K562 (cell line): ENCODE measurements at regions not wholly inside any gene's neighbourhood (a gene's known extent, or its start where the extent isn't known, plus 50 kb on each side); places are given as distances from the start of the nearest gene placed in this dataset.

Source experiments
- ATAC-seq: fragments of 200-7000 bp; cut with Tn5 transposase; 3 replicates; pipeline ENCODE4 v1.9.1; 2020; ENCODE audit warnings: moderate library complexity
- BruUV-seq: library from RNA; stranded (reverse); fragments of 400-500 nt; replicated peaks from 2 replicates; lab custom pipeline; 2021; lab: Mats Ljungman, UMichigan
- CTCF ChIA-PET: fragments of 300-600 bp; formaldehyde crosslinking; extraction: SDS; loops from one replicate; lab custom pipeline; 2021; ENCODE audit warnings: low intra/inter-chr PET ratio; lab: Yijun Ruan, JAX
- POLR2A ChIA-PET: fragments of 300-600, 350-650 bp; sonication (Branson Sonifier 250); formaldehyde crosslinking; extraction: SDS; loops from one replicate; lab custom pipeline; 2021; ENCODE audit warnings: antibody characterized with exemption, inconsistent platforms; lab: Yijun Ruan, JAX
- DNase-seq, 4 experiments: peaks; one replicate each; pipeline versions ENCODE4 v3.0.0 to v3.0.0-alpha.2; 2011 to 2018; ENCODE audit warnings: low spot score in 3 of 4, mixed read lengths in 3 of 4; ENCODE audit errors: extremely low read depth in 1 of 4
- FAIRE-seq: peaks from 2 replicates; lab custom pipeline; 2011; peaks lifted over from hg19 to GRCh38; lab: Jason Lieb, UNC
- H2AFZ ChIP-seq: 2 replicates; pipeline ENCODE4 v1.6.0; 2011; ENCODE audit warnings: low read depth, low read length, control low read depth, inconsistent platforms
- H3K27ac ChIP-seq: fragments of 200-600 bp; 3 replicates; pipeline ENCODE4 v1.8.0; 2011; ENCODE audit warnings: low read depth, mild to moderate bottlenecking, control low read depth, inconsistent platforms, low read length, moderate library complexity, mixed read lengths; ENCODE audit errors: extremely low read depth
- H3K27me3 ChIP-seq, 2 experiments: fragments of 300-600 bp in 1 of 2; 2 replicates in 1 of 2; 3 replicates in 1 of 2; pipeline versions ENCODE4 v1.6.0 to v1.8.0; 2011; ENCODE audit warnings: inconsistent platforms in 2 of 2, low read length in 2 of 2, mild to moderate bottlenecking in 1 of 2, mixed read lengths in 1 of 2, moderate library complexity in 1 of 2; ENCODE audit not compliant: control insufficient read depth in 2 of 2, insufficient read depth in 2 of 2
- H3K36me3 ChIP-seq: fragments of 300-600 bp; 3 replicates; pipeline ENCODE4 v1.8.0; 2011; ENCODE audit warnings: mild to moderate bottlenecking, low read length, inconsistent platforms; ENCODE audit not compliant: control insufficient read depth, insufficient read depth
- H3K4me1 ChIP-seq, 2 experiments: fragments of 200-600 bp in 1 of 2; replicated peaks in 1 of 2; 2 replicates in 1 of 2; 3 replicates in 1 of 2; pipeline versions ENCODE4 v1.5.1 to v1.8.0; 2011; ENCODE audit warnings: inconsistent platforms in 2 of 2, low read length in 2 of 2, mild to moderate bottlenecking in 1 of 2, mixed read lengths in 1 of 2, moderate library complexity in 1 of 2; ENCODE audit not compliant: control insufficient read depth in 2 of 2, insufficient read depth in 2 of 2
- H3K4me2 ChIP-seq: 2 replicates; pipeline ENCODE4 v1.6.1; 2011; ENCODE audit warnings: low read length, control low read depth, inconsistent platforms, mixed read lengths; ENCODE audit not compliant: insufficient read depth
- H3K4me3 ChIP-seq: fragments of 200-600 bp; sonication (generic), shearing (Covaris generic); 2 replicates; pipeline ENCODE4 v1.5.1; 2016; ENCODE audit warnings: control low read depth, inconsistent platforms
- H3K79me2 ChIP-seq: fragments of 200-600 bp; 3 replicates; pipeline ENCODE4 v1.8.0; 2011; ENCODE audit warnings: low read length, inconsistent platforms; ENCODE audit not compliant: control insufficient read depth, insufficient read depth
- H3K9ac ChIP-seq, 2 experiments: 2 replicates each; pipeline versions ENCODE4 v1.6.0 to v1.6.1; 2011; ENCODE audit warnings: low read depth in 2 of 2, low read length in 2 of 2, control low read depth in 1 of 2, inconsistent platforms in 1 of 2, mild to moderate bottlenecking in 1 of 2, mixed read lengths in 1 of 2; ENCODE audit not compliant: insufficient read depth in 1 of 2
- H3K9me1 ChIP-seq: one replicate; pipeline ENCODE4 v1.6.0; 2011; ENCODE audit warnings: inconsistent platforms, mild to moderate bottlenecking, low read length, moderate library complexity; ENCODE audit not compliant: control insufficient read depth, insufficient read depth
- H3K9me3 ChIP-seq: replicated peaks from 2 replicates; pipeline ENCODE4 v1.5.1; 2011; ENCODE audit warnings: low read depth, low read length, inconsistent platforms; ENCODE audit not compliant: control insufficient read depth, insufficient read depth
- H4K20me1 ChIP-seq: replicated peaks from 2 replicates; pipeline ENCODE4 v1.6.1; 2011; ENCODE audit warnings: low read length, inconsistent platforms, mixed read lengths; ENCODE audit not compliant: control insufficient read depth, insufficient read depth
- BHLHE40 ChIP-seq: IDR thresholded peaks from 2 replicates; pipeline ENCODE4 v1.6.1; 2011; ENCODE audit warnings: low read length, improper control_type of control experiment
- ESRRA ChIP-seq: fragments of 450-650 bp; IDR thresholded peaks from 2 replicates; pipeline ENCODE4 v1.6.1; 2014; ENCODE audit warnings: low read depth, mild to moderate bottlenecking, moderate library complexity, borderline replicate concordance
- HMG20B ChIP-seq: fragments of 250-450 bp; sonication (Bioruptor Pico); IDR thresholded peaks from 2 replicates; pipeline ENCODE4 v1.5.0; 2021; ENCODE audit warnings: mild to moderate bottlenecking
- KAT7 ChIP-seq: sonication (generic); formaldehyde crosslinking; IDR thresholded peaks from 2 replicates; pipeline ENCODE4 v1.8.0; 2022; ENCODE audit warnings: missing genetic modification reagents, mild to moderate bottlenecking, borderline replicate concordance
- SAP30 ChIP-seq: fragments of 200-600 bp; sonication (generic); IDR thresholded peaks from 2 replicates; pipeline ENCODE4 v1.6.1; 2012; ENCODE audit warnings: borderline replicate concordance, low read depth, mild to moderate bottlenecking, moderate library complexity, low read length, control low read depth, inconsistent platforms; ENCODE audit not compliant: insufficient read depth, poor library complexity, severe bottlenecking
- ZNF408 ChIP-seq: fragments of 250-450 bp; sonication (Bioruptor Pico); IDR thresholded peaks from 2 replicates; pipeline ENCODE4 v1.4.0; 2020; ENCODE audit warnings: low read depth, mild to moderate bottlenecking, moderate library complexity
- WGBS: fragments of 100-300 bp; shearing (Covaris generic); methylation state at CpG from one replicate; pipeline ENCODE4 v1.1.6; 2016; ENCODE audit warnings: low coverage, mixed read lengths; ENCODE audit not compliant: insufficient coverage; ENCODE audit errors: missing lambda C conversion rate; 5-methylcytosine and 5-hydroxymethylcytosine counted together
- in situ Hi-C: fragments of 300-500 bp; cut with MboI; formaldehyde crosslinking; loops from 4 replicates; pipeline ENCODE4 v1.15.0; 2018; ENCODE audit warnings: inconsistent platforms, mixed read lengths
- intact Hi-C: fragments of 100-400 bp; cut with micrococcal nuclease; formaldehyde crosslinking; loops from 2 replicates; pipeline ENCODE4 v1.14.2; 2022

DNA sequence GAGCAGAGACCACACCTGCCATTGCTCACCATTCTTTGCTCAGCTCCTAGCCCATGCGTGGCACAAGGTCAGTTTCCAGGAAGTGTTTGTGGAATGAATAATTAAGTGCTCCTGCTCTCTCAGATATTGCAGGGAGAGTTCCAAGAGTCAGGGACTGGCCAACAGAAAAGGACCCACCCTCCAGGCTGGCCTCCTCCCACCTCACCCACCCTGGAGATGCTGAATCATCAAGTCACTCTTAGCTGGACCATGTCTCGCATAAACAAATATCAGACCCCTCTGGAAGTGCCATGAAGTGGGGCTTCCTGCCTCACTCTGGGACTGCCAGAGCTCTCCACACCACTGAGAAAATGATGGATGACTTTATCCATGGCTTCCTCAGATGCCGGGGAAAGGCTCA lies 256.0 kb downstream of the TNS1 start:
- in situ Hi-C loops (no loop called here), intact Hi-C loops (no loop called here)
- 0% methylated on average over 2 of the region's 3 CpGs for WGBS
- ATAC-seq (no peak), DNase-seq (no peak), FAIRE-seq (no peak)
- Histone ChIP-seq H2AFZ (no peak overlapping the region), H4K20me1 (no peaks in the 10 kb centered on the region), H3K27ac (no peak overlapping the region), H3K27me3 (peaks cover 0 to 7% of the 10 kb centered on the region in 2 experiments; a peak in 1 of 5 replicates), H3K4me1 (no peaks in the 10 kb centered on the region), H3K9ac (no peak overlapping the region), H3K4me2 (no peak overlapping the region), H3K79me2 (no peaks in the 10 kb centered on the region), H3K9me3 (no peaks in the 10 kb centered on the region), H3K36me3 (no peaks in the 10 kb centered on the region), H3K4me3 (no peak overlapping the region), H3K9me1 (no peaks in the 10 kb centered on the region)
- ChIA-PET POLR2A (interaction anchor here (0.7 kb wide), 1 partner anchor 21 kb away, joined by 3 read pairs; no protein-coding TSS in a partner anchor), CTCF (no interaction called here)
- no peak for TF ChIP-seq KAT7
- TF ChIP-seq HMG20B (CRISPR knock-in tag): no peak
- TF ChIP-seq SAP30: no peak
- no peak for TF ChIP-seq BHLHE40
- TF ChIP-seq ZNF408 (CRISPR knock-in tag): no peak
- no peak for TF ChIP-seq ESRRA
- no TSS peak for BruUV-seq
